ENCODE measurements at regions not wholly inside any gene's neighbourhood (a gene's known extent, or its start where the extent isn't known, plus 50 kb on each side); places are given as distances from the start of the nearest gene placed in this dataset.

- Mint-ChIP-seq H3K4me1 (peaks cover 4% of the 10 kb centered on the region), H3K27ac (no peak overlapping the region), H3K9me3 (no peaks in the 10 kb centered on the region), H3K36me3 (ENCODE audit: low read depth) (no peaks in the 10 kb centered on the region), H3K27me3 (ENCODE audit: insufficient read depth, low read depth, poor library complexity) (peaks cover 10% of the 10 kb centered on the region), H3K4me3 (no peak overlapping the region)
- Histone ChIP-seq H3K4me1 (ENCODE audit: insufficient read depth) (no peaks in the 10 kb centered on the region; the same call in 1 of the 2 replicates), H3K79me2 (replicated peaks; ENCODE audit: insufficient read depth) (no peaks in the 10 kb centered on the region), H2AFZ (no peak overlapping the region), H3K4me3 (no peak overlapping the region), H3K27me3 (ENCODE audit: insufficient read depth) (no peaks in the 10 kb centered on the region), H3F3A (replicated peaks; ENCODE audit: low read depth) (no peaks in the 10 kb centered on the region), H4K20me1 (replicated peaks; ENCODE audit: insufficient read depth) (no peaks in the 10 kb centered on the region), H3K27ac (ENCODE audit: low read depth) (no peak overlapping the region), H3K9me2 (ENCODE audit: insufficient read depth) (no peaks in the 10 kb centered on the region), H3K36me3 (ENCODE audit: insufficient read depth) (no peaks in the 10 kb centered on the region), H3K4me2 (no peak overlapping the region)
- TF ChIP-seq CREB1 (CRISPR knock-in tag; IDR thresholded peaks at IDR 0.05; ENCODE audit: low read depth), result no peak
- no peak for TF ChIP-seq JUNB (IDR thresholded peaks at IDR 0.05; ENCODE audit: unreplicated experiment)
- TF ChIP-seq NANOG (IDR thresholded peaks at IDR 0.05; ENCODE audit: borderline replicate concordance), result no peak
- no peak for TF ChIP-seq ZNF462 (CRISPR knock-in tag; IDR thresholded peaks at IDR 0.05)
- no peak for TF ChIP-seq ETS1 (IDR thresholded peaks at IDR 0.05)
- ATAC-seq (no peak), DNase-seq (ENCODE audit: low spot score) (no peak)
Measured at GRCh38 chr19:30673336-30673735, 301.2 kb downstream of the ZNF536 start.

- no peaks in the 10 kb centered on the region for H3K36me3 ChIP-seq (ENCODE audit: insufficient read depth)
- no peaks in the 10 kb centered on the region for H3K9me2 ChIP-seq (ENCODE audit: insufficient read depth)
- no peak overlapping the region for H3K4me2 ChIP-seq
- no peak overlapping the region for H3K27ac ChIP-seq (ENCODE audit: low read depth)
- no peak overlapping the region for H3K27ac Mint-ChIP-seq
- H3K36me3 Mint-ChIP-seq (ENCODE audit: low read depth), result no peaks in the 10 kb centered on the region
- H3K4me3 ChIP-seq, result no peak overlapping the region
- ATAC-seq, result no peak
- H3K9me3 Mint-ChIP-seq, result no peaks in the 10 kb centered on the region
- no peaks in the 10 kb centered on the region for H4K20me1 ChIP-seq (replicated peaks; ENCODE audit: insufficient read depth)
- peaks cover 10% of the 10 kb centered on the region for H3K27me3 Mint-ChIP-seq (ENCODE audit: insufficient read depth, low read depth, poor library complexity)
- no peak for DNase-seq (ENCODE audit: low spot score)
- H3K79me2 ChIP-seq (replicated peaks; ENCODE audit: insufficient read depth), result no peaks in the 10 kb centered on the region
- no peak overlapping the region for H3K4me3 Mint-ChIP-seq
- H3K27me3 ChIP-seq (ENCODE audit: insufficient read depth), result no peaks in the 10 kb centered on the region
- no peaks in the 10 kb centered on the region; the same call in 1 of the 2 replicates for H3K4me1 ChIP-seq (ENCODE audit: insufficient read depth)
- H2AFZ ChIP-seq, result no peak overlapping the region
- no peaks in the 10 kb centered on the region for H3F3A ChIP-seq (replicated peaks; ENCODE audit: low read depth)
- H3K4me1 Mint-ChIP-seq, result peaks cover 4% of the 10 kb centered on the region
- TF ChIP-seq POLR2AphosphoS5 (IDR thresholded peaks at IDR 0.05; ENCODE audit: low read depth) (no peak), STAT1 (IDR thresholded peaks at IDR 0.05; ENCODE audit: unreplicated experiment) (no peak), CTCF (conservative IDR thresholded peaks at IDR 0.05; ENCODE audit: low read depth in 2 of 2) (no peak), EZH2 (IDR thresholded peaks at IDR 0.05; ENCODE audit: low read depth, unreplicated experiment) (no peak)
Measured at GRCh38 chr19:30672926-30673325, 300.7 kb downstream of the ZNF536 start.
